Fibroblast of lung (primary cell): ENCODE measurements at regions not wholly inside any gene's neighbourhood (a gene's known extent, or its start where the extent isn't known, plus 50 kb on each side); places are given as distances from the start of the nearest gene placed in this dataset.

Experiments
- DNase-seq, 2 donors: peaks; one replicate each; pipeline versions ENCODE4 v3.0.0 to v3.0.0-alpha.2; 2010; ENCODE audit warnings: low read depth in 2 of 2
- H2AFZ ChIP-seq: 2 replicates; pipeline ENCODE4 v1.5.1; 2012; ENCODE audit warnings: low read length, control low read depth, inconsistent platforms
- H3K27ac ChIP-seq: 2 replicates; pipeline ENCODE4 v1.5.1; 2011; ENCODE audit warnings: low read length, control low read depth; ENCODE audit not compliant: insufficient read depth
- H3K27me3 ChIP-seq: 2 replicates; pipeline ENCODE4 v1.5.1; 2011; ENCODE audit warnings: mild to moderate bottlenecking, low read length; ENCODE audit not compliant: control insufficient read depth, insufficient read depth
- H3K36me3 ChIP-seq: 2 replicates; pipeline ENCODE4 v1.5.1; 2011; ENCODE audit warnings: low read length; ENCODE audit not compliant: control insufficient read depth, insufficient read depth
- H3K4me1 ChIP-seq: 2 replicates; pipeline ENCODE4 v1.5.1; 2011; ENCODE audit warnings: low read length; ENCODE audit not compliant: control insufficient read depth, insufficient read depth; ENCODE audit errors: extremely low read depth
- H3K4me2 ChIP-seq: 2 replicates; pipeline ENCODE4 v1.5.1; 2011; ENCODE audit warnings: low read length, control low read depth; ENCODE audit not compliant: insufficient read depth; ENCODE audit errors: extremely low read depth
- H3K4me3 ChIP-seq, 4 experiments: fragments of 200-600 bp in 1 of 4; sonication (generic) in 1 of 4; replicated peaks in 1 of 4; 2 replicates each; pipeline ENCODE4 v1.5.1; 2011 to 2016; ENCODE audit warnings: low read length in 4 of 4, low read depth in 3 of 4, mild to moderate bottlenecking in 3 of 4, control low read depth in 2 of 4, inconsistent platforms in 1 of 4, mixed read lengths in 1 of 4; ENCODE audit not compliant: insufficient read depth in 1 of 4; ENCODE audit errors: control extremely low read depth in 1 of 4
- H3K79me2 ChIP-seq: 2 replicates; pipeline ENCODE4 v1.5.1; 2012; ENCODE audit warnings: mild to moderate bottlenecking, low read length, inconsistent platforms; ENCODE audit not compliant: control insufficient read depth, insufficient read depth
- H3K9ac ChIP-seq: 2 replicates; pipeline ENCODE4 v1.5.1; 2011; ENCODE audit warnings: mild to moderate bottlenecking, low read length, control low read depth; ENCODE audit not compliant: insufficient read depth
- H3K9me3 ChIP-seq: 2 replicates; pipeline ENCODE4 v1.5.1; 2012; ENCODE audit warnings: low read depth, low read length; ENCODE audit not compliant: control insufficient read depth, insufficient read depth
- H4K20me1 ChIP-seq: 2 replicates; pipeline ENCODE4 v1.5.1; 2011; ENCODE audit warnings: low read length; ENCODE audit not compliant: control insufficient read depth, insufficient read depth; ENCODE audit errors: extremely low read depth
- CTCF ChIP-seq, 2 donors: IDR thresholded peaks in 1 of 2; conservative IDR thresholded peaks in 1 of 2; 1 replicate in 1 of 2; 2 replicates in 1 of 2; pipeline ENCODE4 v1.5.1; 2011 to 2012; ENCODE audit warnings: low read length in 2 of 2, control low read depth in 1 of 2, inconsistent platforms in 1 of 2, low read depth in 1 of 2, mild to moderate bottlenecking in 1 of 2
- EZH2 ChIP-seq: IDR thresholded peaks from 2 replicates; pipeline ENCODE4 v1.5.1; 2012; ENCODE audit warnings: low read length, control low read depth, mild to moderate bottlenecking; ENCODE audit errors: missing control alignments

GRCh38 chr4:100804576-100805360 is 286.9 kb upstream of the EMCN start:
- H3K79me2 ChIP-seq: no peaks in the 10 kb centered on the region
- H3K9me3 ChIP-seq: no peaks in the 10 kb centered on the region
- no peak overlapping the region for H3K4me2 ChIP-seq
- H3K36me3 ChIP-seq: no peaks in the 10 kb centered on the region
- no peaks in the 10 kb centered on the region for H3K4me1 ChIP-seq
- no peak overlapping the region for H3K27ac ChIP-seq
- no peak for TF ChIP-seq CTCF (conservative IDR thresholded peaks at IDR 0.05 in 1 of 2, IDR thresholded peaks at IDR 0.05 in 1 of 2; ENCODE audit: low read depth in 1 of 2, low read length in 2 of 2)
- TF ChIP-seq EZH2: no peak
- DNase-seq: no peak
- H3K27me3 ChIP-seq: no peaks in the 10 kb centered on the region
- H3K4me3 ChIP-seq: no peak overlapping the region
- H2AFZ ChIP-seq: no peak overlapping the region
- no peak overlapping the region for H3K9ac ChIP-seq
- no peaks in the 10 kb centered on the region for H4K20me1 ChIP-seq

GRCh38 chr4:100803751-100804150 is 285.9 kb upstream of the EMCN start:
- Histone ChIP-seq H3K9me3 (no peaks in the 10 kb centered on the region), H4K20me1 (no peaks in the 10 kb centered on the region), H3K9ac (no peak overlapping the region), H3K36me3 (no peaks in the 10 kb centered on the region), H3K79me2 (no peaks in the 10 kb centered on the region), H2AFZ (no peak overlapping the region), H3K27me3 (no peaks in the 10 kb centered on the region), H3K4me3 (no peak overlapping the region), H3K27ac (no peak overlapping the region), H3K4me2 (no peak overlapping the region), H3K4me1 (no peaks in the 10 kb centered on the region)
- TF ChIP-seq CTCF (conservative IDR thresholded peaks at IDR 0.05 in 1 of 2, IDR thresholded peaks at IDR 0.05 in 1 of 2; ENCODE audit: low read depth in 1 of 2, low read length in 2 of 2) (no peak), EZH2 (no peak)
- no peak for DNase-seq

- no peak for DNase-seq
- Histone ChIP-seq H3K79me2 (no peaks in the 10 kb centered on the region), H2AFZ (no peak overlapping the region), H3K36me3 (no peaks in the 10 kb centered on the region), H4K20me1 (no peaks in the 10 kb centered on the region), H3K27me3 (no peaks in the 10 kb centered on the region), H3K4me2 (no peak overlapping the region), H3K9me3 (no peaks in the 10 kb centered on the region), H3K4me1 (no peaks in the 10 kb centered on the region), H3K9ac (no peak overlapping the region), H3K4me3 (no peak overlapping the region), H3K27ac (no peak overlapping the region)
- TF ChIP-seq EZH2: no peak
- TF ChIP-seq CTCF (conservative IDR thresholded peaks at IDR 0.05 in 1 of 2, IDR thresholded peaks at IDR 0.05 in 1 of 2; ENCODE audit: low read depth in 1 of 2, low read length in 2 of 2): no peak
Measured at GRCh38 chr4:100799761-100800539, 282.1 kb upstream of the EMCN start.
